Naive B cell (primary cell): ENCODE measurements at regions not wholly inside any gene's neighbourhood (a gene's known extent, or its start where the extent isn't known, plus 50 kb on each side); places are given as distances from the start of the nearest gene placed in this dataset.
A peak's percentile ranks its signal among the peaks of the same experiment; 100 is the strongest.

Experiments
- ATAC-seq, 2 donors: fragments of 150-1000 bp; cut with Tn5 transposase; 2 replicates each; pipeline ENCODE4 v1.10.0; 2021; ENCODE audit warnings: low read depth in 2 of 2, mild to moderate bottlenecking in 2 of 2, moderate library complexity in 2 of 2
- DNase-seq: peaks from one replicate; pipeline ENCODE4 v3.0.0; 2022
- H3K27ac Mint-ChIP-seq, 6 donors: one replicate each; pipeline ENCODE4 v1.8.0; 2020 to 2022; ENCODE audit warnings: mild to moderate bottlenecking in 6 of 6, mixed read lengths in 6 of 6, moderate library complexity in 5 of 6, inconsistent platforms in 2 of 6
- H3K27me3 Mint-ChIP-seq, 3 donors: one replicate each; pipeline ENCODE4 v1.8.0; 2021 to 2022; ENCODE audit warnings: mixed read lengths in 3 of 3, mild to moderate bottlenecking in 1 of 3
- H3K36me3 Mint-ChIP-seq, 2 donors: one replicate each; pipeline ENCODE4 v1.8.0; 2020 to 2022; ENCODE audit warnings: mixed read lengths in 2 of 2, inconsistent platforms in 1 of 2, mild to moderate bottlenecking in 1 of 2
- H3K4me1 Mint-ChIP-seq, 3 donors: one replicate each; pipeline ENCODE4 v1.8.0; 2020 to 2022; ENCODE audit warnings: mixed read lengths in 3 of 3, inconsistent platforms in 1 of 3, mild to moderate bottlenecking in 1 of 3, moderate library complexity in 1 of 3
- H3K4me3 Mint-ChIP-seq, 8 donors: one replicate each; pipeline ENCODE4 v1.8.0; 2020 to 2022; ENCODE audit warnings: mild to moderate bottlenecking in 8 of 8, mixed read lengths in 8 of 8, moderate library complexity in 8 of 8, inconsistent platforms in 2 of 8
- H3K9me3 Mint-ChIP-seq, 7 donors: one replicate each; pipeline ENCODE4 v1.8.0; 2020 to 2022; ENCODE audit warnings: mixed read lengths in 7 of 7, mild to moderate bottlenecking in 5 of 7, inconsistent platforms in 2 of 7, moderate library complexity in 1 of 7

- no peaks in the 10 kb centered on the region for H3K9me3 Mint-ChIP-seq
- H3K4me1 Mint-ChIP-seq = peaks cover 0 to under 1% (median under 1%) of the 10 kb centered on the region in 3 donors
- ATAC-seq (no peak), DNase-seq (no peak)
- H3K27ac Mint-ChIP-seq = no peak overlapping the region
- H3K36me3 Mint-ChIP-seq = no peaks in the 10 kb centered on the region
- H3K4me3 Mint-ChIP-seq = no peak overlapping the region
- peaks cover 0 to 9% (median 0%) of the 10 kb centered on the region in 3 donors for H3K27me3 Mint-ChIP-seq
Measured at GRCh38 chr14:61899497-61899896, 137.3 kb downstream of the SNAPC1 start.

GRCh38 chr14:61904946-61905345 lies 142.7 kb downstream of the SNAPC1 start:
- Mint-ChIP-seq H3K4me3 (no peak overlapping the region), H3K4me1 (no peaks in the 10 kb centered on the region), H3K9me3 (no peaks in the 10 kb centered on the region), H3K36me3 (no peaks in the 10 kb centered on the region), H3K27ac (no peak overlapping the region), H3K27me3 (peaks cover 0 to 16% (median 6%) of the 10 kb centered on the region in 3 donors)
- DNase-seq (no peak), ATAC-seq (no peak)

GRCh38 chr14:61911574-61911973 lies 149.4 kb downstream of the SNAPC1 start:
- Mint-ChIP-seq H3K9me3 (no peaks in the 10 kb centered on the region), H3K4me1 (peaks cover 10 to 18% (median 17%) of the 10 kb centered on the region in 3 donors), H3K36me3 (no peaks in the 10 kb centered on the region), H3K4me3 (peak overlapping the region in 2 of 8 donors; percentile 3 to 44), H3K27ac (peak overlapping the region in 1 of 6 donors; percentile 13), H3K27me3 (peaks cover 3 to 13% (median 8%) of the 10 kb centered on the region in 3 donors)
- DNase-seq = no peak
- ATAC-seq = peak; percentile 58 to 72

GRCh38 chr14:61918998-61919397 lies 156.8 kb downstream of the SNAPC1 start:
- peaks cover 0 to 15% of the 10 kb centered on the region in 2 donors for H3K36me3 Mint-ChIP-seq
- H3K4me1 Mint-ChIP-seq = no peaks in the 10 kb centered on the region
- H3K27ac Mint-ChIP-seq = no peak overlapping the region
- no peak overlapping the region for H3K4me3 Mint-ChIP-seq
- ATAC-seq (no peak), DNase-seq (no peak)
- H3K27me3 Mint-ChIP-seq = peaks cover 14 to 60% (median 46%) of the 10 kb centered on the region in 3 donors
- H3K9me3 Mint-ChIP-seq = peaks cover 0 to 3% (median 0%) of the 10 kb centered on the region in 7 donors

GRCh38 chr14:61923348-61923747 lies 161.1 kb downstream of the SNAPC1 start:
- DNase-seq = no peak
- H3K9me3 Mint-ChIP-seq = peaks cover 0 to 3% (median 0%) of the 10 kb centered on the region in 7 donors
- H3K4me3 Mint-ChIP-seq = no peak overlapping the region
- ATAC-seq = no peak
- no peak overlapping the region for H3K27ac Mint-ChIP-seq
- peaks cover 4 to 40% (median 35%) of the 10 kb centered on the region in 3 donors for H3K27me3 Mint-ChIP-seq
- peaks cover 0 to 15% of the 10 kb centered on the region in 2 donors for H3K36me3 Mint-ChIP-seq
- H3K4me1 Mint-ChIP-seq = peaks cover 0 to 5% (median 4%) of the 10 kb centered on the region in 3 donors

GRCh38 chr14:61925043-61925442 lies 162.8 kb downstream of the SNAPC1 start:
- no peak overlapping the region for H3K4me3 Mint-ChIP-seq
- H3K27ac Mint-ChIP-seq = no peak overlapping the region
- H3K36me3 Mint-ChIP-seq = peaks cover 0 to 7% of the 10 kb centered on the region in 2 donors
- H3K27me3 Mint-ChIP-seq = peaks cover 6 to 35% (median 26%) of the 10 kb centered on the region in 3 donors
- ATAC-seq (peak; percentile 64 to 76), DNase-seq (peak; percentile 38)
- H3K4me1 Mint-ChIP-seq = peaks cover 0 to 5% (median 4%) of the 10 kb centered on the region in 3 donors
- H3K9me3 Mint-ChIP-seq = peaks cover 0 to 1% (median 0%) of the 10 kb centered on the region in 7 donors

- Mint-ChIP-seq H3K4me3 (no peak overlapping the region), H3K36me3 (no peaks in the 10 kb centered on the region), H3K4me1 (peaks cover 0 to 5% (median 4%) of the 10 kb centered on the region in 3 donors), H3K27me3 (peaks cover 5 to 35% (median 25%) of the 10 kb centered on the region in 3 donors), H3K9me3 (peaks cover 0 to 1% (median 0%) of the 10 kb centered on the region in 7 donors), H3K27ac (peak overlapping the region in 2 of 6 donors; percentile 6 to 52)
- ATAC-seq (no peak), DNase-seq (no peak)
Measured at GRCh38 chr14:61925732-61926435, 163.7 kb downstream of the SNAPC1 start.

- Mint-ChIP-seq H3K27me3 (peaks cover 5 to 25% (median 25%) of the 10 kb centered on the region in 3 donors), H3K36me3 (no peaks in the 10 kb centered on the region), H3K4me1 (peaks cover 0 to 5% (median 4%) of the 10 kb centered on the region in 3 donors), H3K27ac (no peak overlapping the region), H3K4me3 (no peak overlapping the region), H3K9me3 (peaks cover 0 to 2% (median under 1%) of the 10 kb centered on the region in 7 donors)
- ATAC-seq = no peak
- DNase-seq = no peak
Measured at GRCh38 chr14:61927060-61927459, 164.8 kb downstream of the SNAPC1 start.

- H3K27ac Mint-ChIP-seq = no peak overlapping the region
- DNase-seq (no peak), ATAC-seq (no peak)
- H3K36me3 Mint-ChIP-seq = no peaks in the 10 kb centered on the region
- H3K4me3 Mint-ChIP-seq = no peak overlapping the region
- H3K4me1 Mint-ChIP-seq = peaks cover 0 to 5% (median 4%) of the 10 kb centered on the region in 3 donors
- peaks cover 0 to 6% (median 2%) of the 10 kb centered on the region in 7 donors for H3K9me3 Mint-ChIP-seq
- peaks cover 5 to 27% (median 26%) of the 10 kb centered on the region in 3 donors for H3K27me3 Mint-ChIP-seq
Measured at GRCh38 chr14:61927520-61927919, 165.3 kb downstream of the SNAPC1 start.

- ATAC-seq = no peak
- Mint-ChIP-seq H3K9me3 (peaks cover 0 to 9% (median 3%) of the 10 kb centered on the region in 7 donors), H3K4me1 (peaks cover 0 to 5% (median 4%) of the 10 kb centered on the region in 3 donors), H3K4me3 (no peak overlapping the region), H3K27ac (peak overlapping the region in 1 of 6 donors; percentile 20), H3K27me3 (peaks cover 5 to 34% (median 30%) of the 10 kb centered on the region in 3 donors), H3K36me3 (no peaks in the 10 kb centered on the region)
- DNase-seq = no peak
Measured at GRCh38 chr14:61928300-61928699, 166.1 kb downstream of the SNAPC1 start.

- H3K9me3 Mint-ChIP-seq = peaks cover 0 to 9% (median 3%) of the 10 kb centered on the region in 7 donors
- peaks cover 5 to 34% (median 30%) of the 10 kb centered on the region in 3 donors for H3K27me3 Mint-ChIP-seq
- no peak overlapping the region for H3K27ac Mint-ChIP-seq
- no peak for DNase-seq
- no peak for ATAC-seq
- H3K4me3 Mint-ChIP-seq = no peak overlapping the region
- peaks cover 0 to 5% (median 4%) of the 10 kb centered on the region in 3 donors for H3K4me1 Mint-ChIP-seq
- H3K36me3 Mint-ChIP-seq = no peaks in the 10 kb centered on the region
Measured at GRCh38 chr14:61928701-61929100, 166.5 kb downstream of the SNAPC1 start.

GRCh38 chr14:61929651-61930050 lies 167.4 kb downstream of the SNAPC1 start:
- ATAC-seq (no peak), DNase-seq (no peak)
- H3K4me1 Mint-ChIP-seq = peaks cover 0 to 5% (median 4%) of the 10 kb centered on the region in 3 donors
- peaks cover 5 to 34% (median 25%) of the 10 kb centered on the region in 3 donors for H3K27me3 Mint-ChIP-seq
- H3K36me3 Mint-ChIP-seq = no peaks in the 10 kb centered on the region
- H3K9me3 Mint-ChIP-seq = peaks cover 0 to 9% (median 3%) of the 10 kb centered on the region in 7 donors
- no peak overlapping the region for H3K4me3 Mint-ChIP-seq
- no peak overlapping the region for H3K27ac Mint-ChIP-seq

GRCh38 chr14:61930101-61930857 lies 168.1 kb downstream of the SNAPC1 start:
- DNase-seq = no peak
- peaks cover 0 to under 1% (median under 1%) of the 10 kb centered on the region in 3 donors for H3K4me1 Mint-ChIP-seq
- peaks cover 0 to 9% (median 3%) of the 10 kb centered on the region in 7 donors for H3K9me3 Mint-ChIP-seq
- no peak for ATAC-seq
- H3K36me3 Mint-ChIP-seq = no peaks in the 10 kb centered on the region
- H3K4me3 Mint-ChIP-seq = no peak overlapping the region
- no peak overlapping the region for H3K27ac Mint-ChIP-seq
- peaks cover 5 to 39% (median 29%) of the 10 kb centered on the region in 3 donors for H3K27me3 Mint-ChIP-seq
